Dermis blood vessel endothelial cell (primary cell): ENCODE measurements at regions not wholly inside any gene's neighbourhood (a gene's known extent, or its start where the extent isn't known, plus 50 kb on each side); places are given as distances from the start of the nearest gene placed in this dataset.
A peak's percentile ranks its signal among the peaks of the same experiment; 100 is the strongest.

Experiments
- DNase-seq: peaks from one replicate; pipeline ENCODE4 v3.0.0; 2010

DNA sequence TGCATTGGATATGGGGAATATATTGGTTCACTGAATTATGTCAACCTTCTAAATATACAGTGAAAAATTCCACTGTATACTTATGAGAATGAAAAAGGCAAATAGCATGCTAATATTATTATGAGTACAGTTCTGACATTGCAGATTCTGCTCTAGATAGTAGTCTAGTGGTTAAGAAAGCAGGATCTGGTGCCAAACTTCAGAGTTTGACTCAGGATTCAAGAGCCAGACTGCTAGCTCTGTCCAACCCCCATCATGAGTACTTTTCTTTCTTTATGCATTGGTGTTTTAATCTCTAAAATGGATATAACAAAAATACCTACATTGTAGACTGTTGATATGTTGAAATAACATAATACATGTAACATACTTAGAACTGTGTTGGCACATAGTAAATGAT lies 57.3 kb upstream of the PLSCR4 start:
- DNase-seq, result peak; percentile 79

DNA sequence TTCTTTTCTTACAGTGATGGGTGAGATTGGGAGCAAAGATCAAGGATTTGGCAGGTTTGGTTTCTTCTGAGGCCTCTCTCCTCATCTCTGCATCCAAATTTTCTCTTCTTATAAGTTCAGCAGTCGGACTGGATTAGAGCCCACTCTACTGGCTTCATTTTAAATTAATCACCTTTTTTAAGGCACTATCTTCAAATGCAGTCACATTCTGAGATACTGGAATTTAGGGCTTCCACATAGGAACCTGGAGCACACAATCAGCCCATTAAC lies 56.5 kb upstream of the PLSCR4 start:
- DNase-seq, result no peak

DNA sequence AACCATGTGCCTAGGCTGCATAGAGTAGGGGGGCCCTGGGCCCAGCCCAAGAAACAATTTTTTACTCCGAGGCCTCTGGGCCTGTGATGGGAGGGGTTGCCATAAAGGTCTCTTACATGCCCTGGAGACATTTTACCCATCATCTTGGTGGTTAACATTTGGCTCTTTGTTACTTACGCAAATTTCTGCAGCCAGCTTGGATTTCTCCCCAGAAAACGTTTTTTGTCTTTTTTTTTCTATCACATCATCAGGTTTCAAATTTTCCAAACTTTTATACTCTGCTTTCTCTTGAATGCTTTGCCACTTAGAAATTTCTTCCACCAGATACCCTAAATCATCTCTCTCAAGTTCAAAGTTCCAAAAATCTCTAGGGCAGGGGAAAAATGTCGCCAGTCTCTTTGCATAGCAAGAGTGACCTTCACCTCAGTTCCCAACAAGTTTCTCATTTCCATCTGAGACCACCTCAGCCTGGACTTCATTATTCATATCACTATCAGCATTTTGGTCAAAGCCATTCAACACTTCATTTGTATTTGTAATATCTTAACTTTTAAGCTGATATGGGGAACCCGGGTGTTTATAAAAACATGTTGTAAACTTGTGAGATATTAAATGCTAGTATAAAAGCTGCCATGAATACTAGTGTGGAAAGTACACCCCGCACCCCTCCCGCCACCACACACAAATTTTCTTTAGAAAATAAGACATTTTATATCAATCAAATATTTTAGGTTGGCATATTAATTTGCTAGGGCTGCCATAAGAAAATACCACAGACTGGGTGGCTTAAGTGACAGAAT lies 56.0 kb upstream of the PLSCR4 start:
- no peak for DNase-seq

DNA sequence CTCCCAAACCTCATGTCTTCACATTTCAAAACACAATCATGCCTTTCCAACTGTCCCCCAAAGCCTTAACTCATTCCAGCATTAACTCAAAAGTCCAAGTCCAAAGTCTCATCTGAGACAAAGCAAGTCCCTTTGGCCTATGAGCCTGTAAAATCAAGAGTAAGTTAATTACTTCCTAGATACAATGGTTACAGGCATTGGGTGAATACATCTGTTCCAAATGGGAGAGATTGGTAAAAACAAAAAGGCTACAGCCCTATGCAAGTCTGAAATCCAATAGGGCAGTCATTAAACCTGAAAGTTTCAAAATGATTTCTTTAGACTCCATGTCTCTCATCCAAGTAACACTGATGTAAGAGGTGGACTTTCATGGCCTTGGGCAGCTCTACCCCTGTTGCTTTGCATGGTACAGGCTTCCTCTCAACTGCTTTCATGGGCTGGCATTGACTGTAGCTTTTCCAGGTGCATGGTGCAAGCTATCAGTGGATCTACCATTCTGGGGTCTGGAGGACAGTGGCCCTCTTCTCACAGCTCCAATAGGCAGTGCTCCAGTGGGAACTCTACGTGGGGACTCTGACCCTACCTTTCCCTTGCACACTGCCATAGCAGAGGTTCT lies 55.0 kb upstream of the PLSCR4 start:
- no peak for DNase-seq

DNA sequence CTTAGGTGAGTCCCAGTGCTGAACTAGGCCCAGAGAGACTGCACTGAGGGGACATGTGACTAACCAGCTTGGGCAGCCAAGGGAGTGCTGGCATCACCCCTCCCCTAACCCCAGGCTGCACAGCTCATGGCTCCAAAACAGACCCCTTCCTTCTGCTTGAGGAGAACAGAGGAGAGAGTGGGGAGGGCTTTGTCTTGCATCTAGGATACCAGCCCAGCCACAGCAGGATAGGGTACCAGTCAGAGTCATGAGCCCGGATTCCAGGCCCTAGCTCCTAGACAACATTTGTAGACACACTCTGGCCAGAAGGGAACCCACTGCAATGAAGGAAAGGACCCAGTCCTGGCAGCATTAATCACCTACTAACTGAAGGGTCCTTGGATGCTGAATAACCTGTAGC lies 49.9 kb upstream of the PLSCR4 start:
- DNase-seq, result no peak
